OCI-LY1 (cell line): ENCODE measurements at regions not wholly inside any gene's neighbourhood (a gene's known extent, or its start where the extent isn't known, plus 50 kb on each side); places are given as distances from the start of the nearest gene placed in this dataset.

Source experiments
- CTCF ChIP-seq: fragments of 200-600 bp; sonication (generic), shearing (Covaris generic); IDR thresholded peaks from 2 replicates; pipeline ENCODE4 v1.5.1; 2017; ENCODE audit warnings: mild to moderate bottlenecking, antibody characterized with exemption, low read length, moderate library complexity, mixed read lengths
- EZH2 ChIP-seq: fragments of 200-600 bp; sonication (generic), shearing (Covaris generic); IDR thresholded peaks from 2 replicates; pipeline ENCODE4 v1.8.0; 2017; ENCODE audit warnings: borderline replicate concordance, mixed run types, mild to moderate bottlenecking, antibody characterized with exemption, low read length, moderate library complexity, mixed read lengths

GRCh38 chr2:192398236-192398635 lies 203.5 kb upstream of the TMEFF2 start:
- no peak for TF ChIP-seq EZH2
- no peak for TF ChIP-seq CTCF
